ENCODE measurements at regions not wholly inside any gene's neighbourhood (a gene's known extent, or its start where the extent isn't known, plus 50 kb on each side); places are given as distances from the start of the nearest gene placed in this dataset.

DNA sequence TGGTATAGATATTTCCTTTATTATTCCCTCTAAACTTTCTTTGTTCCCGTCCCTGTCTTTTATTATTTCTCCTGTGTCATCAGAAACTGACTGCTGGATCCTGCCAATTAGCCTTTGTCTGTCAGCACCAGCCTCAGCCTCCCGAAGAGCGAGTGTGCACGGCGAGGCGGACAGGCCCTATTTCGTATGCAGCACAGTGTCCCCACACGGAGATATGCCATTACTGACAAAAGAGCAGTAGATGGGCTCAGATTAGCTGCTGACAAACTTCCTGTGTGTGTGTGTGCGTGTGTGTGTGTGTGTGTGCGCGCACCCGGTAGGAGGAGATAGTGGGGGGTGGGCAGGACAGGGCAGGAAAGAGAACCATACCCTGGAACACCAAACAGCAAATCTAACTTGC is 99.5 kb upstream of the ZFP64 start:
- H3K4me2 ChIP-seq (ENCODE audit: low read length), result no peak overlapping the region
- H3K4me1 ChIP-seq (ENCODE audit: insufficient read depth, low read length), result peaks cover 12% of the 10 kb centered on the region
- H3K9me2 ChIP-seq (replicated peaks; ENCODE audit: low read length), result no peaks in the 10 kb centered on the region; the same call in 1 of the 2 replicates
- peaks cover 17% of the 10 kb centered on the region; the same call in 1 of the 2 replicates for H3K27me3 ChIP-seq (ENCODE audit: low read length)
- ChIA-PET CTCF (no interaction called here), POLR2A (ENCODE audit: unreplicated experiment) (no interaction called here)
- no peak overlapping the region for H3K9ac ChIP-seq (ENCODE audit: low read length)
- H3F3A ChIP-seq (ENCODE audit: low read length, unreplicated experiment), result no peaks in the 10 kb centered on the region
- 0 out of 2 replicates have a peak, but pooled peaks cover 4% of the 10 kb centered on the region for H3K9me3 ChIP-seq (ENCODE audit: low read length)
- TF ChIP-seq EZH2phosphoT487 (IDR thresholded peaks at IDR 0.05; ENCODE audit: borderline replicate concordance, low read length) (no peak), EZH2 (IDR thresholded peaks at IDR 0.05; ENCODE audit: low read length, unreplicated experiment) (no peak)
- TF ChIP-seq, protein P1, sequence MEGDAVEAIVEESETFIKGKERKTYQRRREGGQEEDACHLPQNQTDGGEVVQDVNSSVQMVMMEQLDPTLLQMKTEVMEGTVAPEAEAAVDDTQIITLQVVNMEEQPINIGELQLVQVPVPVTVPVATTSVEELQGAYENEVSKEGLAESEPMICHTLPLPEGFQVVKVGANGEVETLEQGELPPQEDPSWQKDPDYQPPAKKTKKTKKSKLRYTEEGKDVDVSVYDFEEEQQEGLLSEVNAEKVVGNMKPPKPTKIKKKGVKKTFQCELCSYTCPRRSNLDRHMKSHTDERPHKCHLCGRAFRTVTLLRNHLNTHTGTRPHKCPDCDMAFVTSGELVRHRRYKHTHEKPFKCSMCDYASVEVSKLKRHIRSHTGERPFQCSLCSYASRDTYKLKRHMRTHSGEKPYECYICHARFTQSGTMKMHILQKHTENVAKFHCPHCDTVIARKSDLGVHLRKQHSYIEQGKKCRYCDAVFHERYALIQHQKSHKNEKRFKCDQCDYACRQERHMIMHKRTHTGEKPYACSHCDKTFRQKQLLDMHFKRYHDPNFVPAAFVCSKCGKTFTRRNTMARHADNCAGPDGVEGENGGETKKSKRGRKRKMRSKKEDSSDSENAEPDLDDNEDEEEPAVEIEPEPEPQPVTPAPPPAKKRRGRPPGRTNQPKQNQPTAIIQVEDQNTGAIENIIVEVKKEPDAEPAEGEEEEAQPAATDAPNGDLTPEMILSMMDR (conservative IDR thresholded peaks at IDR 0.05; ENCODE audit: low read depth, low read length), result no peak
- no peaks in the 10 kb centered on the region for H3K79me2 ChIP-seq (ENCODE audit: low read length)
- no TSS peak for BruUV-seq (replicated peaks)
- no peak for ATAC-seq
- no peak overlapping the region for H2AFZ ChIP-seq (ENCODE audit: low read length)
- intact Hi-C loops (cut with micrococcal nuclease), result no loop called here
- no peaks in the 10 kb centered on the region for H3K36me3 ChIP-seq (ENCODE audit: low read depth, low read length)
- no peak overlapping the region for H3K27ac ChIP-seq (ENCODE audit: low read length)
- DNase-seq, result no peak
- H4K20me1 ChIP-seq (ENCODE audit: low read length), result no peaks in the 10 kb centered on the region
- no peak overlapping the region for H3K4me3 ChIP-seq (ENCODE audit: low read length)

DNA sequence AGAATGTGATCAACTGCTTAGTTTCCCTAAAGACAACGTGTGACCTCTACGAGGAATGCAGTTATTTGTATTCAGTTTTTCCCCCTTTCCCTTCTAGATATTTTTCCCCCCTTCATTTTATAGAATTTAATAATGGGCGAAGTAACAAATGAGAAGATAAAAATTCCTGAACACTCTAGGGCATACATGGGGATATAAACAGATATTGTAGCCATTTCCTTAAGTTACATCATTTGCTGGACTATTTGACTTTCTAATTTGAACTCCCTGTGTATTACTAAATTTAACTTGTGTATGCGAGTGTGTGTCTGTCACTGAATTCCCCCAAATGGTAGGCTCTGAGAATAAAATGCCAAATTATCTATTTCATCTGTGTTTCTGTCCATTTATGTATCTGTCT is 99.0 kb upstream of the ZFP64 start:
- TF ChIP-seq EZH2phosphoT487 (IDR thresholded peaks at IDR 0.05; ENCODE audit: borderline replicate concordance, low read length), result no peak
- no peak for TF ChIP-seq EZH2 (IDR thresholded peaks at IDR 0.05; ENCODE audit: low read length, unreplicated experiment)
- TF ChIP-seq, protein P1 (conservative IDR thresholded peaks at IDR 0.05; ENCODE audit: low read depth, low read length), result no peak
- H3K27ac ChIP-seq (ENCODE audit: low read length), result no peak overlapping the region
- H3K4me2 ChIP-seq (ENCODE audit: low read length), result no peak overlapping the region
- no peak for ATAC-seq
- no peaks in the 10 kb centered on the region for H3K79me2 ChIP-seq (ENCODE audit: low read length)
- BruUV-seq (replicated peaks), result no TSS peak
- no peaks in the 10 kb centered on the region for H3K36me3 ChIP-seq (ENCODE audit: low read depth, low read length)
- no peaks in the 10 kb centered on the region for H3F3A ChIP-seq (ENCODE audit: low read length, unreplicated experiment)
- H3K9me3 ChIP-seq (ENCODE audit: low read length), result 0 out of 2 replicates have a peak, but pooled peaks cover 4% of the 10 kb centered on the region
- POLR2A ChIA-PET (ENCODE audit: unreplicated experiment), result no interaction called here
- peaks cover 8% of the 10 kb centered on the region; the same call in 1 of the 2 replicates for H3K4me1 ChIP-seq (ENCODE audit: insufficient read depth, low read length)
- H2AFZ ChIP-seq (ENCODE audit: low read length), result no peak overlapping the region
- CTCF ChIA-PET, result no interaction called here
- H3K9me2 ChIP-seq (replicated peaks; ENCODE audit: low read length), result no peaks in the 10 kb centered on the region; the same call in 1 of the 2 replicates
- H3K27me3 ChIP-seq (ENCODE audit: low read length), result peaks cover 23% of the 10 kb centered on the region
- H3K9ac ChIP-seq (ENCODE audit: low read length), result no peak overlapping the region
- no peak overlapping the region for H3K4me3 ChIP-seq (ENCODE audit: low read length)
- intact Hi-C loops (cut with micrococcal nuclease), result no loop called here
- DNase-seq, result no peak
- H4K20me1 ChIP-seq (ENCODE audit: low read length), result no peaks in the 10 kb centered on the region

DNA sequence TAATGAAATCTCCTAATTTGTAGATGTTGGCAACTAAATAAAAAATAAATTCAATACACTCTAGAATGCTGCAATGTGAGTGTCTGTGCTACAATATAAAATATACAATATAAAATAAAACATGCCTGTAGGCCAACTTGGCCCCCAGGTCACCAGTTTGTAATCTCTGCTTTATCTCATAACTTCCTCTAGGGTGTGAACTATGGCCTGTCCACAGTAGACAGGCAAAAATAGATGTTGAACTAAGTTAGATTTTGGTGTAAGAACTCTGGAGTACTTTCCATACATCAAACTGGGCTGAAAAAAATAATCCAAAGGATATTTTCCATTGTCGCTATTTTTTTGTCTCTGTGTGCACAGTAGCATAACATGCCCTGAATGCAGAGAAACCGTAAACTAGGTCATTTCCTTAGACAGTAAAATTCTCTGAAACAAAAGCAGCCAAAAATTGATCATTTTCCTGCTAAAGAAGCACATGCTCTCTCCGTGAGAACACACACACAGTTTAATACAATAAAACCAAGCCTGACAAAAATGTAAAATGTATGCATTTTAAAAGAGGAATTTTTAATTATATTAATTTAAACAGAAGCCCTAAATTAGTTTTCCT is 98.5 kb upstream of the ZFP64 start:
- Histone ChIP-seq H3K79me2 (ENCODE audit: low read length) (no peaks in the 10 kb centered on the region), H3K4me1 (ENCODE audit: insufficient read depth, low read length) (peaks cover 5% of the 10 kb centered on the region; the same call in 1 of the 2 replicates), H3F3A (ENCODE audit: low read length, unreplicated experiment) (no peaks in the 10 kb centered on the region), H3K27me3 (ENCODE audit: low read length) (peaks cover 28% of the 10 kb centered on the region), H3K27ac (ENCODE audit: low read length) (no peak overlapping the region), H3K9me2 (replicated peaks; ENCODE audit: low read length) (no peaks in the 10 kb centered on the region; the same call in 1 of the 2 replicates), H3K4me3 (ENCODE audit: low read length) (no peak overlapping the region), H4K20me1 (ENCODE audit: low read length) (no peaks in the 10 kb centered on the region), H3K36me3 (ENCODE audit: low read depth, low read length) (no peaks in the 10 kb centered on the region), H2AFZ (ENCODE audit: low read length) (no peak overlapping the region), H3K4me2 (ENCODE audit: low read length) (no peak overlapping the region), H3K9me3 (ENCODE audit: low read length) (0 out of 2 replicates have a peak, but pooled peaks cover 4% of the 10 kb centered on the region), H3K9ac (ENCODE audit: low read length) (no peak overlapping the region)
- DNase-seq (no peak), ATAC-seq (no peak)
- ChIA-PET CTCF (no interaction called here), POLR2A (ENCODE audit: unreplicated experiment) (no interaction called here)
- intact Hi-C loops (cut with micrococcal nuclease), result no loop called here
- no TSS peak for BruUV-seq (replicated peaks)
- TF ChIP-seq EZH2 (IDR thresholded peaks at IDR 0.05; ENCODE audit: low read length, unreplicated experiment), result no peak
- TF ChIP-seq EZH2phosphoT487 (IDR thresholded peaks at IDR 0.05; ENCODE audit: borderline replicate concordance, low read length), result no peak
- TF ChIP-seq, protein P1 (conservative IDR thresholded peaks at IDR 0.05; ENCODE audit: low read depth, low read length), result no peak
